Sciatic nerve (tissue), 2 donors: ENCODE measurements at regions not wholly inside any gene's neighbourhood (a gene's known extent, or its start where the extent isn't known, plus 50 kb on each side); places are given as distances from the start of the nearest gene placed in this dataset.

ENCODE experiments used
- ATAC-seq: fragments of 200-7000 bp; cut with Tn5 transposase; one replicate; pipeline ENCODE4 v1.9.1; 2020; ENCODE audit warnings: mild to moderate bottlenecking, moderate library complexity
- DNase-seq: peaks from one replicate; pipeline ENCODE4 v3.0.0-alpha.2; 2020; ENCODE audit warnings: low spot score
- intact Hi-C: fragments of 100-400 bp; cut with DNase I; formaldehyde crosslinking; loops from one replicate; pipeline ENCODE4 v1.14.2; 2022
- donor health status: DM: no; HTN: no; CAD: no.
- donor health status: DM: no; HTN: no; CAD: no.

DNA sequence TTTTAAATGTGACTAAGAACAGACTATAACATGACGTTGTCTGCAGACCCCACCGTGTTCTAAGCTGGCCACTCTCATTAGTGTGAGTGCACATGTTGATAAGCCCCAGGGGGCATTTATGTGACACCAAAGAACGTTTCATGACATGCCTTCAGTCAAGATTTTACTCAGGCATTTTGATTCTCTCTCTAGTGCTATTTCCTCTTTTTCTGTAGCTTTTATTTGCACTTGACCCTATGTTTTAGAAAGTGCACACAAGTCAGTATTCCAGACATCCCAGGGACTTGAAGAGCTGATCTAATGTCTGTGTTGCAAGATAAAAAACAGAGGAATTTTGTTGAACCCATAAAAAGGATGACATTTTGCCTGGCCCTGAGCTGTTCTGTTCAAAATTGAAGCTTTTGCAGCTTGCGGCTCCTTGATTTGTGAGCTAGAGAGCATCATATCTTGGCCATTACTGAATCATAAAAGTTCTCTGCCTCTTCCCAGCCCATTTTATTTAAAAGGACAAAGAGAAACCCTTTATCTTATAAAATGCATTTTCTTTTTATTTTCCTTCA is 80.9 kb upstream of the TYRP1 start:
- DNase-seq (no peak), ATAC-seq (no peak)
- intact Hi-C loops: no loop called here

DNA sequence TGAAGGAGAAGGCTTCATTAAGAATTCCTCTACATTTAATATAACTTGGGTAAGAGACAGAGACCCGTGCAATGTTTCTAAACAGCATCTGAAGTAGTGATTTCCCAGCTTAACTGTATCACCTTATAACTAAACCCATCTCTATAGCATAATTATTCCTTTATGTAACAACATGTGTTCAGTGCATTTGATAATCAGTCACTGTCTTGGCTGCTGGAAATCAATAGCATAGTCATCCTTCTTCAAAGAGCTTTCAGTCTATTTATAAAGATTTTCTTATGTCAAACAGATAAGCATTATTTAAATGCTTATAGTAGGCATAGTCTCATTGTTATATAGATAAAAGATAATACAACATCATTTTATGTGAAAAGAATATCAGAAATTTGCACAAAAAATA is 80.1 kb upstream of the TYRP1 start:
- no peak for ATAC-seq
- intact Hi-C loops: no loop called here

GRCh38 chr9:12614488-12614887 is 78.7 kb upstream of the TYRP1 start:
- ATAC-seq: no peak
- intact Hi-C loops: no loop called here
- DNase-seq: no peak

More for the DNA sequence above, 80.1 kb upstream of the TYRP1 start:
- no peak for DNase-seq

DNA sequence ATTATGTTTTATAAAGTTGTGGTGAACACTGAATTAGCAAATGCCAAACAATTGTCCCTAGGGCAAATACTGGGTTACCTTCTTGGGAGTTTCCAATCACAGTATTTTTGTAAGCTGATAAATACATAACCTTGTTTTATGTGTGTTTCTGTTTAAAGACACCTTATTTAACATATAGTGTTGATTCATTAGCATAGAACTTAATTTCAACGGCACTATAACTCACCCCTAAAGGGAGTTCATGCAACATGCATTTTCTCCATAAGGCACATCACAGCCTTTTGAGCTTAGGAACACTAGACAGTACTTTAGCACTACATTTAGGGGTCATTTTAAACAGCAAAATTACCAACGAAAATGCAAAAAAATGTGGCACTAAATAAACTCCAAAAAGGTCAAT is 74.2 kb upstream of the TYRP1 start:
- ATAC-seq (no peak), DNase-seq (no peak)
- intact Hi-C loops: no loop called here

GRCh38 chr9:12625844-12626243 is 67.3 kb upstream of the TYRP1 start:
- DNase-seq (no peak), ATAC-seq (no peak)
- intact Hi-C loops: no loop called here

DNA sequence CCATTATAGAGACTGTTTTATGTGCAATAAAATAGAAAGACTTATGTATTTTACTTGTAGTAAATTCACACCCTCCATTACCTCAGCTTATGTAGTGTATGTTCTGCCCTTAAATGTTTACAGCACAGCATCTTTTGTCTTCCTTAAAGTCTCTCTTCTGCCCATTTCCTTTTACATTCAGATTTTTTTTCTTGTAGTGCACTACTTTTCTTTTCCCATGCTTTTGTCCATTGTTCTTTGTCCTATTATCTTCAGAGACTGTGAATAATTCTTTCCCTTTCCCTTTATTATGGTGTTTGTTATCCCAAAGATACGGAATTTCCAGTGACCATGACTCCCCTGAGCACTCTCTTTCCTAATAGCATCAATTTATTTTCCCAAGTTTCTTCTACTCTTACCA is 66.1 kb upstream of the TYRP1 start:
- no peak for ATAC-seq
- intact Hi-C loops: no loop called here

GRCh38 chr9:12628546-12628945 is 64.6 kb upstream of the TYRP1 start:
- intact Hi-C loops: no loop called here

More for the DNA sequence above, 66.1 kb upstream of the TYRP1 start:
- DNase-seq: no peak

GRCh38 chr9:12629067-12629466 is 64.1 kb upstream of the TYRP1 start:
- no peak for ATAC-seq

More at GRCh38 chr9:12628546-12628945, 64.6 kb upstream of the TYRP1 start:
- no peak for ATAC-seq
- DNase-seq: no peak

GRCh38 chr9:12631866-12632265 is 61.3 kb upstream of the TYRP1 start:
- no peak for ATAC-seq
- intact Hi-C loops: no loop called here
- no peak for DNase-seq

More at GRCh38 chr9:12629067-12629466, 64.1 kb upstream of the TYRP1 start:
- DNase-seq: no peak
- intact Hi-C loops: no loop called here

DNA sequence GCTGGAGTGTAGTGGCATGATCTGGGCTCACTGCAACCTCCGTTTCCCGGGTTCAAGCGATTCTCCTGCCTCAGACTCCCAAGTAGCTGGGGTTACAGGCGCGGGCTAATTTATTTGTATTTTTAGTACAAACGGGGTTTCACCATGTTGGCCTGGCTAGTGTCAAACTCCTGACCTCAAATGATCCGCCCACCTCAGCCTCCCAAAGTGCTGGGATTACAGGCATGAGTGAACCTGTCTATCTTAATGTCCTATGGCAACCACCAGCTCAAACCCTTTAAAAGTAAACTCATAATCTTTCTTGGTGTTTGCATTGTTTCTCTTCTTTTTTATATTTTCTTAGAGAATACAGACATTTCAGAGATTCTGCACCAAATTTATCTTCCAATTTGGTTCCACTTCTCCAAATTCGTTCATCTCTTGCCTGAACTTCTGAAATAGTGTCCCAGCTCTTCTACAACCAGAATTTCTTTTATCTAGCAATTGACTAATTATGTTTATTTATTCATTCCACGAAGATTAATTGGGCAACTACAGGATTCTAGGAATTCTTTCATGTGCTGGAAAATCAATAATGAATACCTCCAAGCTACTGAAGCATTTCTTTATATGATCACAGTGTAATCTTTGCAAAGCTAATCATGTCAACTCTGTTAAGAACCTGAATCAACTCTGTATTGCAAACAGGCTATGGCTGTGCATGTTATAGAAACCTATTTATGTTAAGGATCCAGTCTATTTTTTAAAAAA is 60.0 kb upstream of the TYRP1 start:
- intact Hi-C loops: no loop called here
- ATAC-seq (no peak), DNase-seq (no peak)

DNA sequence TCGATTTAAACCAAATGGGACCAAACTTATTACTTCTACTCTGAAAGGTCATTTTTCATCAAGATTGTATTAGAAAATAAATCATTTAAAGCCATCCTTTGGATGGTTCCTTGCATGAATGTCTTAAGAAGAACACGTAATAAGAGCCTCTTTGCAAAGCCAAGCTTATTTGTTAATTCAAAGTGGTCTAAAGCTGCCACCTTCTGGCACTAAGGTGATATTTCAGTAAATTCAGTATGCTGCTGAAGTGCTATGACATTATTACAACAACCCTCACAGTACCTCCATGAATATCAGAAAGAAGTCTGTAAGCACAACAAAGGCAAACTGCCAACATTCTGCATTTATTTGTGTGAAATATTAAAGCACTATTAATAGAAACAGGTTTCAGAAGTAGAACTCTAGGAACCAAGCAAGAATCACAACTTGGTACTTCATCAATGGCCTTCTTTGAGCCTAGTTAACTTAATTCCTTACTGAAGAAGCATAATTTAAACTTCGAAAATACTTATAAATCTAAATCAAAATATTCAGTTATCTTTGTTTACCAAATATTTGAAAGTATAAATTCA is 53.1 kb upstream of the TYRP1 start:
- intact Hi-C loops: no loop called here
- ATAC-seq (no peak), DNase-seq (no peak)

DNA sequence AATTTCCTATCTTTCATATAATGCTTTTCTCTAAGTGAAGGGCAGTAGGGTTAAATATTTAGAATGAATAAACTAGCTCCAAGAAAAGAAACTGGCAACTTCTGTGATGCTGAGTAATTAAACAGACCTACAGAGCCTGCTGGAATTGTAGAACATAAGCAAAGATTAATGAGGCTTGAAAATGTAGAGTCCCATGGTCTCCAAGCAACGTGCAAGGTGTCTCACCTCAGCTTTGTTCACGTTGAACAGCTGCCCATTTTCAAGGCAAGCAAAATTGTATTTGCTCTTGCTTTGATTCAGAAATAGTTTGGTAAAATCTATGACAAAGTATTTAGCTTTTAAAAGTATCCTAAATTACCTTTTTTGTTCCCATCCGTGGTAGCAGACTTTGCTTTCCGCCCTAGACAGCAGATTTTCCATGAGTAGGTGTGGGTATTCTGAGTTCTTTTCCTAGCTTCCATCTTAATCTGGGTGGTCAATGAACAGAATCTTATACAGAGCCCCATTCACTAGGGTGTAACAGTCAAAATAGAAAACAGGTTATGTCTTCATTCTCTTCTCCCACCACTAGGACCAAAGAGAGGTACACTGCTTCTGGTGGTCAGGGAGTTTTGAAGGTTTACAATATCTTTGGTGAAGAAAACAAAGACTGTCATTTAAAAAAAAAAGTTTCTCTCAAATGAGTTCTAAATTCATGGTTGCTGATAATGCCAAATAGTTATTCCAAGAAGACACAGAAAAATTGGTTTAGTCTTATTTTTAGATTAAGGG is 52.1 kb upstream of the TYRP1 start:
- DNase-seq (no peak), ATAC-seq (no peak)
- intact Hi-C loops: no loop called here
